Liver (tissue), 3 donors: ENCODE measurements at regions not wholly inside any gene's neighbourhood (a gene's known extent, or its start where the extent isn't known, plus 50 kb on each side); places are given as distances from the start of the nearest gene placed in this dataset.

Experiments
- EGR1 ChIP-seq, 2 donors: IDR thresholded peaks; 2 replicates each; pipeline ENCODE4 v1.6.1; 2016 to 2018; ENCODE audit warnings: antibody characterized with exemption in 2 of 2, low read depth in 2 of 2
- GABPA ChIP-seq, 2 donors: IDR thresholded peaks in 1 of 2; conservative IDR thresholded peaks in 1 of 2; 2 replicates each; pipeline ENCODE4 v1.6.1; 2016; ENCODE audit warnings: antibody characterized with exemption in 2 of 2, mild to moderate bottlenecking in 1 of 2, moderate library complexity in 1 of 2
- JUND ChIP-seq, 2 donors: IDR thresholded peaks; 2 replicates each; pipeline ENCODE4 v1.6.1; 2016; ENCODE audit warnings: antibody characterized with exemption in 2 of 2
- RAD21 ChIP-seq, 2 donors: IDR thresholded peaks; 2 replicates each; pipeline ENCODE4 v1.6.1; 2016; ENCODE audit warnings: antibody characterized with exemption in 2 of 2, mild to moderate bottlenecking in 2 of 2
- RXRA ChIP-seq, 2 donors: IDR thresholded peaks; 2 replicates each; pipeline ENCODE4 v1.6.1; 2017 to 2018; ENCODE audit warnings: antibody characterized with exemption in 2 of 2, mild to moderate bottlenecking in 1 of 2
- SP1 ChIP-seq: IDR thresholded peaks from 2 replicates; pipeline ENCODE4 v1.6.1; 2018; ENCODE audit warnings: antibody characterized with exemption, mild to moderate bottlenecking
- TAF1 ChIP-seq: conservative IDR thresholded peaks from 2 replicates; pipeline ENCODE4 v1.6.1; 2016; ENCODE audit warnings: antibody characterized with exemption, mild to moderate bottlenecking
- TF ChIP-seq, protein P1 (sequence below): fragments of 150-350 bp; IDR thresholded peaks from 2 replicates; pipeline ENCODE4 v1.5.1; 2017; ENCODE audit warnings: improper control_type of control experiment, low read depth, low read length; ENCODE audit not compliant: missing input control
- TF ChIP-seq, protein P2 (sequence below): IDR thresholded peaks from 2 replicates; pipeline ENCODE4 v1.6.1; 2016; ENCODE audit warnings: antibody characterized with exemption, mild to moderate bottlenecking
- TF ChIP-seq, protein P3 (sequence below): IDR thresholded peaks from 2 replicates; pipeline ENCODE4 v1.6.1; 2016; ENCODE audit warnings: antibody characterized with exemption
- TF ChIP-seq, protein P4 (sequence below): IDR thresholded peaks from 2 replicates; pipeline ENCODE4 v1.6.1; 2016; ENCODE audit warnings: antibody characterized with exemption
- TF ChIP-seq, protein P5 (sequence below): IDR thresholded peaks from 2 replicates; pipeline ENCODE4 v1.6.1; 2016; ENCODE audit warnings: antibody characterized with exemption
- donor health status: healthy.
- donor health status: healthy.

DNA sequence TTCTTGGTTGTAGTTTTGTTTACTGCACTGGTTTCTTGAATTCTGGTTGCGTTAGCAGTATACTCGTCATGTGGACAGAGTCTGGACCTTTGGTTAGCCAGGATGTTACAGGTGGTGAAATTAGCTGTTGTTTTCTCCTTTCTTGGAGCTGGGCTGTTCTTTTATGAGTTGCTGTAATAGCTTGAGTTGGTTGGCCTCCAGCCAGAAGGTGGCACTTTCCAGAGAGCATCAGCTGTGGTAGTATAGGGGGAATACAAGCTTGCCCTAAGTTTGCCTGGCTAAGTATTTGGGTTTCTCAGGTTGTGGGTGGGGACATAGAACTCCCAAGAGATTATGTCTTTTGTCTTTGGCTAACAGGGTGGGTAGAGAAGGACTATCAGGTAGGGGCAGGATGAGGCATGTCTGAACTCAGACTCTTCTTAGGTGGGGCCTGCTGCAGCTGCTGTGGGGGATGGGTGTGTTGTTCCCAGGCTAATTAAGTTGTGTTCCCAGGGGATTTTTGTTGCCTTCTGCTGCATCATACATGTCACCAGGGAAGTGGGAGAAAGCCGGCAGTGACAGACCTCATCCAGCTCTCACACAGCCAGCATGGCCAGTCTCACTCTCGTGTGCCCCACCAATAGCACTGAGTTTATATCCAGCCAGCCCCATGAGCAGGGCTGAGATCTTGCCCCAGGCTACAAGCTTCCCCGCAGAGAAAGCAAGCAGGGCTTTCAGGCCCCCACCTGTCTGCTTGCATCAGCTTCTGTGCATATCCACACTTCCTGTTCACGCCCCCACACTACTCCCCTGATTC lies 246.7 kb upstream of the TPK1 start:
- TF ChIP-seq, protein P1, sequence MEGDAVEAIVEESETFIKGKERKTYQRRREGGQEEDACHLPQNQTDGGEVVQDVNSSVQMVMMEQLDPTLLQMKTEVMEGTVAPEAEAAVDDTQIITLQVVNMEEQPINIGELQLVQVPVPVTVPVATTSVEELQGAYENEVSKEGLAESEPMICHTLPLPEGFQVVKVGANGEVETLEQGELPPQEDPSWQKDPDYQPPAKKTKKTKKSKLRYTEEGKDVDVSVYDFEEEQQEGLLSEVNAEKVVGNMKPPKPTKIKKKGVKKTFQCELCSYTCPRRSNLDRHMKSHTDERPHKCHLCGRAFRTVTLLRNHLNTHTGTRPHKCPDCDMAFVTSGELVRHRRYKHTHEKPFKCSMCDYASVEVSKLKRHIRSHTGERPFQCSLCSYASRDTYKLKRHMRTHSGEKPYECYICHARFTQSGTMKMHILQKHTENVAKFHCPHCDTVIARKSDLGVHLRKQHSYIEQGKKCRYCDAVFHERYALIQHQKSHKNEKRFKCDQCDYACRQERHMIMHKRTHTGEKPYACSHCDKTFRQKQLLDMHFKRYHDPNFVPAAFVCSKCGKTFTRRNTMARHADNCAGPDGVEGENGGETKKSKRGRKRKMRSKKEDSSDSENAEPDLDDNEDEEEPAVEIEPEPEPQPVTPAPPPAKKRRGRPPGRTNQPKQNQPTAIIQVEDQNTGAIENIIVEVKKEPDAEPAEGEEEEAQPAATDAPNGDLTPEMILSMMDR: no peak
- TF ChIP-seq, protein P2, sequence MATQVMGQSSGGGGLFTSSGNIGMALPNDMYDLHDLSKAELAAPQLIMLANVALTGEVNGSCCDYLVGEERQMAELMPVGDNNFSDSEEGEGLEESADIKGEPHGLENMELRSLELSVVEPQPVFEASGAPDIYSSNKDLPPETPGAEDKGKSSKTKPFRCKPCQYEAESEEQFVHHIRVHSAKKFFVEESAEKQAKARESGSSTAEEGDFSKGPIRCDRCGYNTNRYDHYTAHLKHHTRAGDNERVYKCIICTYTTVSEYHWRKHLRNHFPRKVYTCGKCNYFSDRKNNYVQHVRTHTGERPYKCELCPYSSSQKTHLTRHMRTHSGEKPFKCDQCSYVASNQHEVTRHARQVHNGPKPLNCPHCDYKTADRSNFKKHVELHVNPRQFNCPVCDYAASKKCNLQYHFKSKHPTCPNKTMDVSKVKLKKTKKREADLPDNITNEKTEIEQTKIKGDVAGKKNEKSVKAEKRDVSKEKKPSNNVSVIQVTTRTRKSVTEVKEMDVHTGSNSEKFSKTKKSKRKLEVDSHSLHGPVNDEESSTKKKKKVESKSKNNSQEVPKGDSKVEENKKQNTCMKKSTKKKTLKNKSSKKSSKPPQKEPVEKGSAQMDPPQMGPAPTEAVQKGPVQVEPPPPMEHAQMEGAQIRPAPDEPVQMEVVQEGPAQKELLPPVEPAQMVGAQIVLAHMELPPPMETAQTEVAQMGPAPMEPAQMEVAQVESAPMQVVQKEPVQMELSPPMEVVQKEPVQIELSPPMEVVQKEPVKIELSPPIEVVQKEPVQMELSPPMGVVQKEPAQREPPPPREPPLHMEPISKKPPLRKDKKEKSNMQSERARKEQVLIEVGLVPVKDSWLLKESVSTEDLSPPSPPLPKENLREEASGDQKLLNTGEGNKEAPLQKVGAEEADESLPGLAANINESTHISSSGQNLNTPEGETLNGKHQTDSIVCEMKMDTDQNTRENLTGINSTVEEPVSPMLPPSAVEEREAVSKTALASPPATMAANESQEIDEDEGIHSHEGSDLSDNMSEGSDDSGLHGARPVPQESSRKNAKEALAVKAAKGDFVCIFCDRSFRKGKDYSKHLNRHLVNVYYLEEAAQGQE: no peak
- TF ChIP-seq, protein P3, sequence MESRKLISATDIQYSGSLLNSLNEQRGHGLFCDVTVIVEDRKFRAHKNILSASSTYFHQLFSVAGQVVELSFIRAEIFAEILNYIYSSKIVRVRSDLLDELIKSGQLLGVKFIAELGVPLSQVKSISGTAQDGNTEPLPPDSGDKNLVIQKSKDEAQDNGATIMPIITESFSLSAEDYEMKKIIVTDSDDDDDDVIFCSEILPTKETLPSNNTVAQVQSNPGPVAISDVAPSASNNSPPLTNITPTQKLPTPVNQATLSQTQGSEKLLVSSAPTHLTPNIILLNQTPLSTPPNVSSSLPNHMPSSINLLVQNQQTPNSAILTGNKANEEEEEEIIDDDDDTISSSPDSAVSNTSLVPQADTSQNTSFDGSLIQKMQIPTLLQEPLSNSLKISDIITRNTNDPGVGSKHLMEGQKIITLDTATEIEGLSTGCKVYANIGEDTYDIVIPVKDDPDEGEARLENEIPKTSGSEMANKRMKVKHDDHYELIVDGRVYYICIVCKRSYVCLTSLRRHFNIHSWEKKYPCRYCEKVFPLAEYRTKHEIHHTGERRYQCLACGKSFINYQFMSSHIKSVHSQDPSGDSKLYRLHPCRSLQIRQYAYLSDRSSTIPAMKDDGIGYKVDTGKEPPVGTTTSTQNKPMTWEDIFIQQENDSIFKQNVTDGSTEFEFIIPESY: no peak
- TF ChIP-seq JUND (IDR thresholded peaks at IDR 0.05) (no peak), SP1 (no peak), TAF1 (no peak), RAD21 (IDR thresholded peaks at IDR 0.05) (no peak), RXRA (IDR thresholded peaks at IDR 0.05) (no peak), GABPA (IDR thresholded peaks at IDR 0.05 in 1 of 2, conservative IDR thresholded peaks at IDR 0.05 in 1 of 2) (no peak), EGR1 (IDR thresholded peaks at IDR 0.05; ENCODE audit: low read depth in 2 of 2) (no peak)
- TF ChIP-seq, protein P4, sequence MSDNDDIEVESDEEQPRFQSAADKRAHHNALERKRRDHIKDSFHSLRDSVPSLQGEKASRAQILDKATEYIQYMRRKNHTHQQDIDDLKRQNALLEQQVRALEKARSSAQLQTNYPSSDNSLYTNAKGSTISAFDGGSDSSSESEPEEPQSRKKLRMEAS: no peak
- TF ChIP-seq, protein P5, sequence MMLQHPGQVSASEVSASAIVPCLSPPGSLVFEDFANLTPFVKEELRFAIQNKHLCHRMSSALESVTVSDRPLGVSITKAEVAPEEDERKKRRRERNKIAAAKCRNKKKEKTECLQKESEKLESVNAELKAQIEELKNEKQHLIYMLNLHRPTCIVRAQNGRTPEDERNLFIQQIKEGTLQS: no peak
